GM23338 (cell line): ENCODE measurements at regions not wholly inside any gene's neighbourhood (a gene's known extent, or its start where the extent isn't known, plus 50 kb on each side); places are given as distances from the start of the nearest gene placed in this dataset.
A peak's percentile ranks its signal among the peaks of the same experiment; 100 is the strongest.

Experiments used
- ATAC-seq: fragments of 200-7000 bp; cut with Tn5 transposase; 3 replicates; pipeline ENCODE4 v1.9.1; 2020
- DNase-seq: peaks from one replicate; pipeline ENCODE4 v3.0.0-alpha.2; 2015; ENCODE audit warnings: low spot score
- H2AFZ ChIP-seq: fragments of 200-600 bp; sonication (generic); 2 replicates; pipeline ENCODE4 v1.8.0; 2016; ENCODE audit warnings: antibody characterized with exemption, mild to moderate bottlenecking, moderate library complexity
- H3F3A ChIP-seq: fragments of 200-600 bp; sonication (generic); replicated peaks from 2 replicates; pipeline ENCODE4 v1.8.0; 2017; ENCODE audit warnings: antibody characterized with exemption, mixed run types, low read depth
- H3K27ac ChIP-seq: fragments of 200-600 bp; sonication (generic); 2 replicates; pipeline ENCODE4 v1.6.1; 2016; ENCODE audit warnings: low read depth
- H3K27me3 ChIP-seq: fragments of 200-600 bp; sonication (generic); 2 replicates; pipeline ENCODE4 v1.8.0; 2016; ENCODE audit warnings: mild to moderate bottlenecking, mixed run types, moderate library complexity; ENCODE audit not compliant: insufficient read depth
- H3K36me3 ChIP-seq: fragments of 200-600 bp; sonication (generic); 2 replicates; pipeline ENCODE4 v1.8.0; 2016; ENCODE audit warnings: mild to moderate bottlenecking; ENCODE audit not compliant: insufficient read depth
- H3K4me1 ChIP-seq: fragments of 200-600 bp; sonication (generic); 2 replicates; pipeline ENCODE4 v1.8.0; 2016; ENCODE audit warnings: mild to moderate bottlenecking, moderate library complexity; ENCODE audit not compliant: insufficient read depth
- H3K4me2 ChIP-seq: fragments of 200-600 bp; sonication (generic); 2 replicates; pipeline ENCODE4 v1.7.1; 2017; ENCODE audit warnings: mixed run types
- H3K4me3 ChIP-seq: fragments of 200-600 bp; sonication (generic); 2 replicates; pipeline ENCODE4 v1.6.1; 2016; ENCODE audit warnings: mixed run types
- H3K79me2 ChIP-seq: fragments of 200-600 bp; sonication (generic); replicated peaks from 2 replicates; pipeline ENCODE4 v1.8.0; 2017; ENCODE audit warnings: mild to moderate bottlenecking; ENCODE audit not compliant: insufficient read depth
- H3K9me2 ChIP-seq: fragments of 200-600 bp; sonication (generic); 2 replicates; pipeline ENCODE4 v1.8.0; 2017; ENCODE audit not compliant: insufficient read depth
- H4K20me1 ChIP-seq: fragments of 200-600 bp; sonication (generic); replicated peaks from 2 replicates; pipeline ENCODE4 v1.8.0; 2017; ENCODE audit warnings: mild to moderate bottlenecking; ENCODE audit not compliant: insufficient read depth
- H3K27ac Mint-ChIP-seq: 2 replicates; pipeline ENCODE4 v1.8.0; 2020; ENCODE audit warnings: inconsistent platforms, mild to moderate bottlenecking, moderate library complexity, mixed read lengths
- H3K27me3 Mint-ChIP-seq: 3 replicates; pipeline ENCODE4 v1.8.0; 2022; ENCODE audit warnings: low read depth, mild to moderate bottlenecking, moderate library complexity, mixed read lengths, inconsistent platforms; ENCODE audit not compliant: insufficient read depth, poor library complexity
- H3K36me3 Mint-ChIP-seq: 3 replicates; pipeline ENCODE4 v1.8.0; 2021; ENCODE audit warnings: low read depth, mild to moderate bottlenecking, inconsistent platforms, moderate library complexity, mixed read lengths
- H3K4me1 Mint-ChIP-seq: 3 replicates; pipeline ENCODE4 v1.8.0; 2020; ENCODE audit warnings: mild to moderate bottlenecking, inconsistent platforms, mixed read lengths
- H3K4me3 Mint-ChIP-seq: 3 replicates; pipeline ENCODE4 v1.8.0; 2021; ENCODE audit warnings: moderate library complexity, mild to moderate bottlenecking, inconsistent platforms, mixed read lengths
- H3K9me3 Mint-ChIP-seq: 3 replicates; pipeline ENCODE4 v1.8.0; 2020; ENCODE audit warnings: moderate library complexity, mild to moderate bottlenecking, inconsistent platforms, mixed read lengths
- CREB1 ChIP-seq: fragments of 250-450 bp; sonication (Bioruptor Pico); IDR thresholded peaks from 2 replicates; pipeline ENCODE4 v1.5.0; 2020; ENCODE audit warnings: low read depth, mild to moderate bottlenecking, moderate library complexity
- EZH2 ChIP-seq: fragments of 200-600 bp; sonication (generic); IDR thresholded peaks from one replicate; pipeline ENCODE4 v1.8.0; 2017; ENCODE audit warnings: antibody characterized with exemption, mild to moderate bottlenecking, low read depth; ENCODE audit not compliant: unreplicated experiment
- EZH2phosphoT487 ChIP-seq: fragments of 200-600 bp; sonication (generic); IDR thresholded peaks from one replicate; pipeline ENCODE4 v1.8.1; 2018; ENCODE audit warnings: antibody characterized with exemption; ENCODE audit not compliant: unreplicated experiment
- NANOG ChIP-seq: IDR thresholded peaks from 2 replicates; pipeline ENCODE4 v1.6.1; 2016; ENCODE audit warnings: antibody characterized with exemption, borderline replicate concordance
- POLR2AphosphoS5 ChIP-seq: IDR thresholded peaks from 2 replicates; pipeline ENCODE4 v1.6.1; 2016; ENCODE audit warnings: antibody characterized with exemption, low read depth
- STAT1 ChIP-seq: IDR thresholded peaks from one replicate; pipeline ENCODE4 v1.6.1; 2016; ENCODE audit warnings: antibody characterized with exemption; ENCODE audit not compliant: unreplicated experiment
- ZNF114 ChIP-seq: fragments of 250-450 bp; sonication (Bioruptor Pico); IDR thresholded peaks from 2 replicates; pipeline ENCODE4 v1.5.0; 2020; ENCODE audit warnings: mild to moderate bottlenecking, moderate library complexity
- ZNF331 ChIP-seq: fragments of 250-450 bp; sonication (Bioruptor Pico); IDR thresholded peaks from 2 replicates; pipeline ENCODE4 v1.5.0; 2020; ENCODE audit warnings: low read depth, mild to moderate bottlenecking, moderate library complexity
- ZNF462 ChIP-seq: fragments of 250-450 bp; sonication (Bioruptor Pico); IDR thresholded peaks from 2 replicates; pipeline ENCODE4 v1.5.0; 2020; ENCODE audit warnings: mild to moderate bottlenecking, moderate library complexity
- TF ChIP-seq, protein P1 (sequence below), 2 experiments: fragments of 200-600 bp in 1 of 2; sonication (generic) in 1 of 2; conservative IDR thresholded peaks; 2 replicates each; pipeline versions ENCODE4 v1.5.1 to v1.6.1; 2016 to 2017; ENCODE audit warnings: antibody characterized with exemption in 2 of 2, low read depth in 2 of 2, mild to moderate bottlenecking in 2 of 2, moderate library complexity in 1 of 2

DNA sequence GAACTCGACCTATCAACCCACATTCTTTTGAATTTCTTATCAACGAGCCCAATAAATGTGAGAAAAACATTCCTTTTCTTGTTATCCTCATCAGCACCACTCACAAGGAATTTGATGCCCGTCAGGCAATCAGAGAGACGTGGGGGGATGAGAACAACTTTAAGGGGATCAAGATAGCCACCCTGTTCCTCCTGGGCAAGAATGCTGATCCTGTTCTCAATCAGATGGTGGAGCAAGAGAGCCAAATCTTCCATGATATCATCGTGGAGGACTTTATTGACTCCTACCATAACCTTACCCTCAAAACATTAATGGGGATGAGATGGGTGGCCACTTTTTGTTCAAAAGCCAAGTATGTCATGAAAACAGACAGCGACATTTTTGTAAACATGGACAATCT, 378.2 kb downstream of the STK39 start:
- H3K4me2 ChIP-seq: no peak overlapping the region
- no peaks in the 10 kb centered on the region for H3K79me2 ChIP-seq
- peak; percentile 25 for DNase-seq
- ATAC-seq: peak; percentile 27; the same call in 1 of the 3 replicates
- 0 out of 2 replicates have a peak, but pooled peaks cover 5% of the 10 kb centered on the region for H3K36me3 ChIP-seq
- no peaks in the 10 kb centered on the region for H3K4me1 ChIP-seq
- no peaks in the 10 kb centered on the region; the same call in 2 of the 3 replicates for H3K9me3 Mint-ChIP-seq
- H3K27me3 Mint-ChIP-seq: peaks cover 2% of the 10 kb centered on the region
- no peaks in the 10 kb centered on the region for H4K20me1 ChIP-seq
- no peaks in the 10 kb centered on the region for H3K4me1 Mint-ChIP-seq
- TF ChIP-seq ZNF331 (CRISPR knock-in tag): no peak
- TF ChIP-seq, protein P1, sequence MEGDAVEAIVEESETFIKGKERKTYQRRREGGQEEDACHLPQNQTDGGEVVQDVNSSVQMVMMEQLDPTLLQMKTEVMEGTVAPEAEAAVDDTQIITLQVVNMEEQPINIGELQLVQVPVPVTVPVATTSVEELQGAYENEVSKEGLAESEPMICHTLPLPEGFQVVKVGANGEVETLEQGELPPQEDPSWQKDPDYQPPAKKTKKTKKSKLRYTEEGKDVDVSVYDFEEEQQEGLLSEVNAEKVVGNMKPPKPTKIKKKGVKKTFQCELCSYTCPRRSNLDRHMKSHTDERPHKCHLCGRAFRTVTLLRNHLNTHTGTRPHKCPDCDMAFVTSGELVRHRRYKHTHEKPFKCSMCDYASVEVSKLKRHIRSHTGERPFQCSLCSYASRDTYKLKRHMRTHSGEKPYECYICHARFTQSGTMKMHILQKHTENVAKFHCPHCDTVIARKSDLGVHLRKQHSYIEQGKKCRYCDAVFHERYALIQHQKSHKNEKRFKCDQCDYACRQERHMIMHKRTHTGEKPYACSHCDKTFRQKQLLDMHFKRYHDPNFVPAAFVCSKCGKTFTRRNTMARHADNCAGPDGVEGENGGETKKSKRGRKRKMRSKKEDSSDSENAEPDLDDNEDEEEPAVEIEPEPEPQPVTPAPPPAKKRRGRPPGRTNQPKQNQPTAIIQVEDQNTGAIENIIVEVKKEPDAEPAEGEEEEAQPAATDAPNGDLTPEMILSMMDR (conservative IDR thresholded peaks at IDR 0.05; ENCODE audit: low read depth in 2 of 2): peak; percentile 43 to 58
- H3K9me2 ChIP-seq: peaks cover 7% of the 10 kb centered on the region; the same call in 1 of the 2 replicates
- H3K4me3 ChIP-seq: no peak overlapping the region
- no peaks in the 10 kb centered on the region; the same call in 1 of the 2 replicates for H3F3A ChIP-seq
- no peak overlapping the region for H2AFZ ChIP-seq
- no peak overlapping the region for H3K4me3 Mint-ChIP-seq
- peaks cover 49% of the 10 kb centered on the region for H3K36me3 Mint-ChIP-seq
- H3K27me3 ChIP-seq: no peaks in the 10 kb centered on the region
- H3K27ac Mint-ChIP-seq: no peak overlapping the region
- H3K27ac ChIP-seq: no peak overlapping the region

- Histone ChIP-seq H3K4me1 (peaks cover 26% of the 10 kb centered on the region), H3F3A (0 out of 2 replicates have a peak, but pooled peaks cover 4% of the 10 kb centered on the region), H3K9me2 (peaks cover 13% of the 10 kb centered on the region), H3K27ac (no peak overlapping the region), H3K79me2 (no peaks in the 10 kb centered on the region), H2AFZ (no peak overlapping the region), H3K4me3 (no peak overlapping the region), H3K4me2 (no peak overlapping the region), H3K36me3 (peaks cover 8% of the 10 kb centered on the region), H4K20me1 (no peaks in the 10 kb centered on the region), H3K27me3 (no peaks in the 10 kb centered on the region)
- Mint-ChIP-seq H3K36me3 (peaks cover 56% of the 10 kb centered on the region), H3K27me3 (peaks cover 8% of the 10 kb centered on the region), H3K4me3 (no peak overlapping the region), H3K27ac (no peak overlapping the region), H3K4me1 (peaks cover 41% of the 10 kb centered on the region), H3K9me3 (peaks cover 24% of the 10 kb centered on the region)
- TF ChIP-seq EZH2 (no peak), STAT1 (no peak), EZH2phosphoT487 (no peak), POLR2AphosphoS5 (no peak), ZNF462 (CRISPR knock-in tag) (no peak), NANOG (no peak), CREB1 (no peak), ZNF114 (no peak)
- TF ChIP-seq, protein P1 (conservative IDR thresholded peaks at IDR 0.05; ENCODE audit: low read depth in 2 of 2): no peak
- no peak for DNase-seq
- no peak for ATAC-seq
Observed at GRCh38 chr2:167863377-167863776, 384.0 kb downstream of the STK39 start.
